ENCODE measurements at regions not wholly inside any gene's neighbourhood (a gene's known extent, or its start where the extent isn't known, plus 50 kb on each side); places are given as distances from the start of the nearest gene placed in this dataset.

GRCh38 chr12:92553389-92553788 is 149.4 kb upstream of the PLEKHG7 start:
- DNase-seq, result no peak
- no peak for ATAC-seq

GRCh38 chr12:92552412-92553108 is 150.2 kb upstream of the PLEKHG7 start:
- ATAC-seq (no peak), DNase-seq (no peak)

- ATAC-seq, result peak; percentile 88
Observed at GRCh38 chr12:92551853-92552397, 150.9 kb upstream of the PLEKHG7 start.

GRCh38 chr12:92551210-92551609 is 151.6 kb upstream of the PLEKHG7 start:
- DNase-seq (no peak), ATAC-seq (no peak)

More at GRCh38 chr12:92551853-92552397, 150.9 kb upstream of the PLEKHG7 start:
- DNase-seq, result peak; percentile 65

GRCh38 chr12:92550661-92551060 is 152.1 kb upstream of the PLEKHG7 start:
- ATAC-seq (no peak), DNase-seq (no peak)

- ATAC-seq (no peak), DNase-seq (no peak)
Observed at GRCh38 chr12:92550254-92550653, 152.5 kb upstream of the PLEKHG7 start.

GRCh38 chr12:92549516-92549915 is 153.3 kb upstream of the PLEKHG7 start:
- no peak for ATAC-seq
- no peak for DNase-seq

- no peak for DNase-seq
Observed at GRCh38 chr12:92547906-92548305, 154.9 kb upstream of the PLEKHG7 start.

GRCh38 chr12:92547420-92547819 is 155.4 kb upstream of the PLEKHG7 start:
- DNase-seq (no peak), ATAC-seq (no peak)

More at GRCh38 chr12:92547906-92548305, 154.9 kb upstream of the PLEKHG7 start:
- no peak for ATAC-seq

- no peak for ATAC-seq
- no peak for DNase-seq
Observed at GRCh38 chr12:92546635-92547348, 156.0 kb upstream of the PLEKHG7 start.

GRCh38 chr12:92546259-92546634 is 156.5 kb upstream of the PLEKHG7 start:
- ATAC-seq (no peak), DNase-seq (no peak)

GRCh38 chr12:92544322-92544721 is 158.5 kb upstream of the PLEKHG7 start:
- no peak for DNase-seq
- ATAC-seq, result no peak

GRCh38 chr12:92543840-92544239 is 158.9 kb upstream of the PLEKHG7 start:
- ATAC-seq (no peak), DNase-seq (no peak)

GRCh38 chr12:92543359-92543758 is 159.4 kb upstream of the PLEKHG7 start:
- ATAC-seq, result no peak
- DNase-seq, result no peak

GRCh38 chr12:92541731-92542130 is 161.1 kb upstream of the PLEKHG7 start:
- DNase-seq (no peak), ATAC-seq (no peak)

- ATAC-seq (no peak), DNase-seq (no peak)
Observed at GRCh38 chr12:92540782-92541423, 161.9 kb upstream of the PLEKHG7 start.

GRCh38 chr12:92539976-92540781 is 162.6 kb upstream of the PLEKHG7 start:
- ATAC-seq (peak; percentile 19), DNase-seq (peak; percentile 39)

- ATAC-seq, result peak; percentile 83
- DNase-seq, result no peak
Observed at GRCh38 chr12:92539110-92539749, 163.6 kb upstream of the PLEKHG7 start.

- ATAC-seq, result no peak
- no peak for DNase-seq
Observed at GRCh38 chr12:92537290-92537960, 165.4 kb upstream of the PLEKHG7 start.

GRCh38 chr12:92535961-92536360 is 166.8 kb upstream of the PLEKHG7 start:
- DNase-seq, result no peak

GRCh38 chr12:92533280-92533890 is 169.4 kb upstream of the PLEKHG7 start:
- ATAC-seq (no peak), DNase-seq (no peak)

More at GRCh38 chr12:92535961-92536360, 166.8 kb upstream of the PLEKHG7 start:
- ATAC-seq, result no peak

Data from stimulated activated naive CD8-positive, alpha-beta T cell treated with anti-CD3 and anti-CD28 coated beads, Interleukin-15, Interleukin-2, amounts not matched to agents 100 U/mL and 50 U/mL, for 24 hours (primary cell).